IPS-11a (cell line): ENCODE measurements at regions not wholly inside any gene's neighbourhood (a gene's known extent, or its start where the extent isn't known, plus 50 kb on each side); places are given as distances from the start of the nearest gene placed in this dataset.
"Not testable (repeated sequence)": the region's sequence is repeated elsewhere in the genome, so short reads cannot be mapped to it uniquely, and the experiment has no call there.

ENCODE experiments used
- H3K4me3 ChIP-seq: one replicate; pipeline ENCODE4 v1.5.1; 2013; ENCODE audit warnings: low read depth, low read length, control low read depth

GRCh38 chr10:46645110-46645509 lies 66.2 kb downstream of the SYT15 start:
- not testable (repeated sequence) for H3K4me3 ChIP-seq

GRCh38 chr10:46646132-46646531 lies 67.2 kb downstream of the SYT15 start:
- H3K4me3 ChIP-seq = not testable (repeated sequence)

- not testable (repeated sequence) for H3K4me3 ChIP-seq
Measured at GRCh38 chr10:46650967-46651366, 72.0 kb downstream of the SYT15 start.

- not testable (repeated sequence) for H3K4me3 ChIP-seq
Measured at GRCh38 chr10:46657437-46657836, 78.5 kb downstream of the SYT15 start.

- not testable (repeated sequence) for H3K4me3 ChIP-seq
Measured at GRCh38 chr10:46660027-46660834, 81.3 kb downstream of the SYT15 start.

GRCh38 chr10:46660835-46661164 lies 81.9 kb downstream of the SYT15 start:
- H3K4me3 ChIP-seq = not testable (repeated sequence)

GRCh38 chr10:46665536-46665935 lies 86.6 kb downstream of the SYT15 start:
- not testable (repeated sequence) for H3K4me3 ChIP-seq

GRCh38 chr10:46668357-46668997 lies 89.5 kb downstream of the SYT15 start:
- H3K4me3 ChIP-seq = not testable (repeated sequence)

GRCh38 chr10:46677836-46678435 lies 99.0 kb downstream of the SYT15 start:
- not testable (repeated sequence) for H3K4me3 ChIP-seq

- not testable (repeated sequence) for H3K4me3 ChIP-seq
Measured at GRCh38 chr10:46691397-46691796, 112.5 kb downstream of the SYT15 start.

- not testable (repeated sequence) for H3K4me3 ChIP-seq
Measured at GRCh38 chr10:46693218-46693617, 114.3 kb downstream of the SYT15 start.

GRCh38 chr10:46717264-46717663 lies 138.3 kb downstream of the SYT15 start:
- not testable (repeated sequence) for H3K4me3 ChIP-seq

GRCh38 chr10:46718014-46718413 lies 139.1 kb downstream of the SYT15 start:
- H3K4me3 ChIP-seq = not testable (repeated sequence)

- H3K4me3 ChIP-seq = not testable (repeated sequence)
Measured at GRCh38 chr10:46720386-46720785, 141.5 kb downstream of the SYT15 start.

- not testable (repeated sequence) for H3K4me3 ChIP-seq
Measured at GRCh38 chr10:46720811-46721518, 142.0 kb downstream of the SYT15 start.

GRCh38 chr10:46724258-46724657 lies 145.3 kb downstream of the SYT15 start:
- not testable (repeated sequence) for H3K4me3 ChIP-seq

GRCh38 chr10:46728359-46728758 lies 149.4 kb downstream of the SYT15 start:
- H3K4me3 ChIP-seq = not testable (repeated sequence)

- not testable (repeated sequence) for H3K4me3 ChIP-seq
Measured at GRCh38 chr10:46730729-46731128, 151.8 kb downstream of the SYT15 start.

- H3K4me3 ChIP-seq = not testable (repeated sequence)
Measured at GRCh38 chr10:46733635-46734261, 154.8 kb downstream of the SYT15 start.

GRCh38 chr10:46734262-46734642 lies 155.3 kb downstream of the SYT15 start:
- not testable (repeated sequence) for H3K4me3 ChIP-seq

- not testable (repeated sequence) for H3K4me3 ChIP-seq
Measured at GRCh38 chr10:46739919-46740318, 161.0 kb downstream of the SYT15 start.
